Bone marrow (tissue), 2 donors: ENCODE measurements at regions not wholly inside any gene's neighbourhood (a gene's known extent, or its start where the extent isn't known, plus 50 kb on each side); places are given as distances from the start of the nearest gene placed in this dataset.

ENCODE experiments used
- DNase-seq, 2 donors: peaks; one replicate each; lab custom pipeline; 2025; lab: John Stamatoyannopoulos, UW

- no peak for DNase-seq
Measured at GRCh38 chr5:68407311-68408239, 192.0 kb downstream of the PIK3R1 start.

GRCh38 chr5:68408345-68408871 is 192.9 kb downstream of the PIK3R1 start:
- no peak for DNase-seq

- DNase-seq = no peak
Measured at GRCh38 chr5:68409259-68409658, 193.7 kb downstream of the PIK3R1 start.

GRCh38 chr5:68411161-68411560 is 195.6 kb downstream of the PIK3R1 start:
- DNase-seq = no peak

GRCh38 chr5:68415177-68416085 is 199.9 kb downstream of the PIK3R1 start:
- peak in 1 of 2 donors; percentile 14 for DNase-seq

DNA sequence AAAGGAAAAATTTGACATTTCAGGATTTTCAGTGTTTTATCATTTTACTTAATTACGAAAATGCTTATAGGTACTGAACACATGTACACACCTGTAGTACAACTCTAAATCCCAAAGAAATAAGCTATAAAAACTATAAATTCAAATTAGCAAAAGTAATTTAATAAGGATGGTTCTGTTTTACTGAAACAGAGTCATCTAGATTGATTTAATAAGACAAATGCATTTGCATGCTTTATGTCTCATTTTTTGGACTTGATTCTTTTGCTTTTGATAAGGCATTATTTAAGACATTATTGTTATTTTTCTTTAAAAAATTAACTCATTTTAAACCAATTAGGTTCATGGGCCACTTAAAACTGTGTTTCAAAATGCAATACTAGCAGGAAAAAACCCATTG is 201.2 kb downstream of the PIK3R1 start:
- DNase-seq = no peak

DNA sequence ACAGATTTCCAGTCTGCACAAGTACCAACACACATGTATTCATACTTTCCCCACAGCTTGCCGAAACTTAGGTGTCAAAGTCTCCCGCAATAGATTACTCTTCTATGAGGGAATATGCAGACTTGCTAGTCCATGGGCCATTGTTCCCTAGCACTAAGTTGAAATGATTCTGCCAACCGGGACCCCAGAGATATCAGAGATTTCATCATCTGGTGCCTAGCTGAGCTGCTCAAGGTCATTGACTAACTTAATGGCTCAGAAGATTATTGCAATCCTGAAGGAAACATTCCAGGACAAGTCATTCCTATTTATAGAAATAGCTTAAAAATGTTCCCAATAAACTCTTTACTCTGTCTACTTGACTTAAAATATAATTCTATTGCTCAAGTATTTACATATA is 202.6 kb downstream of the PIK3R1 start:
- DNase-seq = no peak

GRCh38 chr5:68418680-68419079 is 203.1 kb downstream of the PIK3R1 start:
- DNase-seq = no peak

GRCh38 chr5:68419081-68419636 is 203.6 kb downstream of the PIK3R1 start:
- no peak for DNase-seq

GRCh38 chr5:68419637-68420452 is 204.3 kb downstream of the PIK3R1 start:
- DNase-seq = peak in 1 of 2 donors; percentile 20

- DNase-seq = peak in 1 of 2 donors; percentile 10
Measured at GRCh38 chr5:68420476-68421344, 205.2 kb downstream of the PIK3R1 start.

DNA sequence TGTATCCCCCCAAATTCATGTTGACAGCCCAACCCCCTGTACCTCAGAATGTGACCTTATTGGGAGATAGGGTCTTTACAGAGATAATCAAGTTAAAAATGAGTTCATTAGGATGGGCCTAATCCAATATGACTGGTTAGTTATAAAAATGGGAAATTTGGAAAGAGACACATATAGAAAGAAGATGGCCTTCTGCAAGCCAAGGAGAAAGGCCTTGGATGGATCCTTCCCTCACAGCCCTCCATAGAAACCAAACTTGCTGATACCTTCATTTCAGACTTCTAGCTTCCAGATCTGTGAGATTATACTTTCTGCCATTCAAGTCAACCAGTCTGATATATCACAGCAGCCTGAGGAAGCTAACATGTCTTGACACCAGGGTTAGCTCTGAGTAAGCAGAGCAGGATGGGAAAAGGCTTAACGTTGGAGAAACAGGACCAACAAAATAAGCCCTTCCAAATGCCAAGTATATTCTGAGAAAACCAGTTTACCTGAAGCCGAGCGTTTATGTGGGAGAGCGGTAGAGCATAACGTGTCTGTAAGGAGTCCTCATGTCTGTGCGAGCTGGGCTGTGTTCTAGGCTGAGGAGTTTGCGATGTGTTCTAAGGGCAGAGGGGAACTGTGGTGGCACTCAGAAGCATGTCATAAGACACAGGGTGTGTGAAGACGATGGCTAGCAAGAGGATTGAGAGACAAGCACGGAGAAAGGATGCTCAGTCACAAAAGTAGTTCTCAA is 206.1 kb downstream of the PIK3R1 start:
- DNase-seq = no peak

GRCh38 chr5:68423154-68423811 is 207.7 kb downstream of the PIK3R1 start:
- DNase-seq = no peak

- peak in 1 of 2 donors; percentile 98 for DNase-seq
Measured at GRCh38 chr5:68424799-68425537, 209.4 kb downstream of the PIK3R1 start.

GRCh38 chr5:68426586-68426985 is 211.0 kb downstream of the PIK3R1 start:
- no peak for DNase-seq

DNA sequence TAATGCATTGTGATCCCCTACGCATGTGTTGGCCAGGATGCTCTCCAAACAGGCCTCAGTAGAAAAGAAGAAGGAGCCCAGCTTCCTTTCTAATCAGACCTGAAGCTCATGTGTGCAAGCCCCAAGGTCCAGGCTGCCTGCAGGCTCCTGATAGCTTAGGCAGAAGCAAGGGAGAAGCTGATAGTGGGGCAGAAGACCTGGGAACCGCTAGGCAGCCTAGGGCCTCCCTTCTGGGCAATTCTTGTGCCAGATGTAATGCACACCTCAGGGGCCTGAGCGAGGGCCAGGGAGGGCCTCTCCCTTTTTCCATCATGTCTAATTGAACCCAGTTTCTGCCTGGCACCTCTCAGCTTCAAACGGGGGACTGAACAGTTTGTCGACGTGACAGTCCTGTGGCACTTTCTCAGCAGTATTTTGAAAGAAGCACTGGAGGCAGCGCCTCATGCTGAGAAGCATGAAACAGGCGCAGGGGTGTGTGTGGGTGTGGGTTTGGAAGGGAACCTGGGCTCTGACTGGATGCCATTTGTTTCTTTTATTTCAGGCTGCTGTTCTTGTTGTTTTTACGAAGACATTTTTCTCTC is 212.8 kb downstream of the PIK3R1 start:
- no peak for DNase-seq

DNA sequence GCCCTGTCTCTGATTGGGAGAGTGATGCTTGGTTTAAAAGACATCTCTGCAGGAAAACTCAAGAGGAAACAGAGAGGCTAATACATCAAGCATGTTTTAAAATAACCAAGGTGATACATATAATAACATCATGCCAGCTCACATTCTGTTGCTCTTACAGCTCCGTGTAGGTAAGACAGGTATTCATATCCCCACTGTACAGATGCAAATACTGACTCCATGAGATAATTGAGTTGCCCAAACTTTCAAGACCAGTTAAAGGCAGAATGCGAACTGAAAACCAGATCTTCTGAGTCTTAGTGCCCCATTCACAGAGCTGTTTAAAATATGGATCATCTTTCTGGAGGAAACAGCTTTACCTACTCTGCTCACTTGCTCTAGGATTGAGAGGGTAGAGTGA is 214.0 kb downstream of the PIK3R1 start:
- no peak for DNase-seq

DNA sequence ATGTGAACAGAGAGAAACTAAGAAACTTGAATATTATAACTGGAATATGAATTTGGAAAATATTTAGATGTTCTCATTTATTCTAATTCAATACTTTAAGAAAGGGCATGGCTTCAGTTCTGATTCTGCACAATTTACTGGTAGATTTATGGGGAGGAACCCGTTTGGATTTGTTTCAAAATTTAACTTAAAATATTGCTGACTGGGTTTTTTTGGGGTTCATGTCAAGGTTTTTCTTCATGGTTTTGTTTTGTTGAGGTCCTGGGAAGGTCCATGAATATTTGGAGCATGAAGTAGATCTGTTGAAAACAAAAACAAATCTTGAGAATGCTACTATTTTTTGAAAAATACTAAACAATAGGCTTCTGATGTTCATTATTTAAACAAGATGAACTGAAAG is 214.7 kb downstream of the PIK3R1 start:
- DNase-seq = no peak
